Gastrocnemius medialis (tissue), 4 donors: ENCODE measurements at regions not wholly inside any gene's neighbourhood (a gene's known extent, or its start where the extent isn't known, plus 50 kb on each side); places are given as distances from the start of the nearest gene placed in this dataset.

Experiments used
- ATAC-seq, 2 donors: fragments of 150-250 bp; one replicate each; pipeline ENCODE4 v1.9.1; 2016
- DNase-seq, 2 donors: peaks; one replicate each; pipeline ENCODE4 v3.0.0-alpha.2; 2019
- H3K27ac ChIP-seq, 4 donors: fragments of 200-600 bp; sonication (generic); 1 replicate in 1 of 4; 2 replicates in 3 of 4; pipeline ENCODE4 v1.5.1; 2016 to 2018; ENCODE audit warnings: mild to moderate bottlenecking in 2 of 4, moderate library complexity in 1 of 4
- H3K27me3 ChIP-seq, 3 donors: fragments of 200-600 bp; sonication (generic) in 2 of 3; 1 replicate in 1 of 3; 2 replicates in 2 of 3; pipeline versions ENCODE4 v1.5.1 to v1.6.0; 2016 to 2019; ENCODE audit warnings: mild to moderate bottlenecking in 1 of 3, moderate library complexity in 1 of 3
- H3K36me3 ChIP-seq, 2 donors: fragments of 200-600 bp; sonication (generic) in 1 of 2; one replicate each; pipeline ENCODE4 v1.5.1; 2017 to 2018
- H3K4me1 ChIP-seq, 2 donors: fragments of 200-600 bp; sonication (generic) in 1 of 2; one replicate each; pipeline ENCODE4 v1.5.1; 2016 to 2017; ENCODE audit warnings: mild to moderate bottlenecking in 2 of 2
- H3K4me3 ChIP-seq, 4 donors: fragments of 200-600 bp; sonication (generic) in 3 of 4; 1 replicate in 1 of 4; 2 replicates in 3 of 4; pipeline ENCODE4 v1.5.1; 2016 to 2019; ENCODE audit warnings: mild to moderate bottlenecking in 2 of 4
- H3K9me3 ChIP-seq, 3 donors: fragments of 200-600 bp; sonication (generic) in 2 of 3; 1 replicate in 1 of 3; 2 replicates in 2 of 3; pipeline ENCODE4 v1.5.1; 2016 to 2019
- POLR2A ChIP-seq, 2 donors: fragments of 450-650 bp; IDR thresholded peaks; one replicate each; pipeline ENCODE4 v1.6.1; 2017; ENCODE audit warnings: antibody characterized with exemption in 2 of 2, mild to moderate bottlenecking in 2 of 2, moderate library complexity in 2 of 2
- in situ Hi-C, 4 donors: fragments of 200-750 bp; cut with MboI; loops; one replicate each; pipeline versions ENCODE4 v1.15.0 to v1.8.0; 2017; ENCODE audit warnings: low sequenced_read_pairs in 4 of 4
- intact Hi-C: fragments of 100-400 bp; cut with DNase I; formaldehyde crosslinking; loops from one replicate; pipeline ENCODE4 v1.15.1; 2023; ENCODE audit warnings: low total_unique reads
- TF ChIP-seq, protein P1 (sequence below), 5 experiments: fragments of 450-650 bp in 3 of 5; fragments of 200-600 bp in 2 of 5; sonication (generic) in 2 of 5; IDR thresholded peaks in 4 of 5; conservative IDR thresholded peaks in 1 of 5; 1 replicate in 4 of 5; 2 replicates in 1 of 5; pipeline ENCODE4 v1.5.1; 2016 to 2019; ENCODE audit warnings: antibody characterized with exemption in 5 of 5, mild to moderate bottlenecking in 3 of 5, moderate library complexity in 3 of 5

DNA sequence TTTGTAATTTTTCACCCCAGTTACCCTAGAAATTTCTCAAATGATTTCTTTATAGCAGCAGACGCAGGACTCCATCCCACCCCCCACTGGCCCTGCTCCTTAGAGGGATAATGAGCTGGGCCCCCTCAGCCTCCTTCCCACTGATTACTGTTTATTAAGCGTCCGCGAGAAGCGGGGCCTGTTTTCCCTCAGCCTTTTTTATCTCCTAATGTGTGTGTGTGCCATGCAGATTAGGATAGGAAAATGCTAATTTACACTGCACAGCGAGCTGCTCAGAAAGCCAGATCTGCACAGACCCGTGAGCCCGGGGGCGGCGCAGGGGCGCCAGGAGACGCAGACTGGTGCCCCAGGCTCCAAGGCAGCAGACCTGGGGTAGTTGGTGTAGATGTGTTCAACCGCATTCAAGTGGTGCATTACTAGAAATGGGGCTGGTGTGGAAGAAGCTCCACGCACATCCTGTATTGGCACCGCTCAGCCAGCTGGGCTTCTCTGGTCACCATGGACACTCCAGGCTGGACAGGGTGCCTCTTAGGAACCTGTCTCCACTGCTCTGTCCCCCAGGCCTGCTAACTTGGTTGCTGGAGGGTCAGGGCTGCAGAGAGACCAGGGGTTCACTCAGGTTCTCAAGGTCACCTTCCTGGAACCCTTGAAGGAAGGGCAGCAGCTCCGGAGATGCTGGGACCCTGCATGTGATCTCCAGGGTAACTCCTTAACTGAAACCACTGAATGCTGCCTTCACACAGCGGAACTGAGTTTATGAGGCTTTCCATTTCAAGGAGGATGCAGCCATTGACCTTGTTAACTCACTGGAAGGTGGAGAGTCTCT, 256.3 kb downstream of the ERMARD start:
- H3K27ac ChIP-seq: no peak overlapping the region
- in situ Hi-C loops (no loop called here), intact Hi-C loops (no loop called here)
- no peaks in the 10 kb centered on the region for H3K9me3 ChIP-seq
- H3K27me3 ChIP-seq: no peaks in the 10 kb centered on the region
- no peak overlapping the region for H3K4me3 ChIP-seq
- DNase-seq (no peak), ATAC-seq (no peak)
- no peaks in the 10 kb centered on the region for H3K36me3 ChIP-seq
- TF ChIP-seq POLR2A (IDR thresholded peaks at IDR 0.05): no peak
- TF ChIP-seq, protein P1, sequence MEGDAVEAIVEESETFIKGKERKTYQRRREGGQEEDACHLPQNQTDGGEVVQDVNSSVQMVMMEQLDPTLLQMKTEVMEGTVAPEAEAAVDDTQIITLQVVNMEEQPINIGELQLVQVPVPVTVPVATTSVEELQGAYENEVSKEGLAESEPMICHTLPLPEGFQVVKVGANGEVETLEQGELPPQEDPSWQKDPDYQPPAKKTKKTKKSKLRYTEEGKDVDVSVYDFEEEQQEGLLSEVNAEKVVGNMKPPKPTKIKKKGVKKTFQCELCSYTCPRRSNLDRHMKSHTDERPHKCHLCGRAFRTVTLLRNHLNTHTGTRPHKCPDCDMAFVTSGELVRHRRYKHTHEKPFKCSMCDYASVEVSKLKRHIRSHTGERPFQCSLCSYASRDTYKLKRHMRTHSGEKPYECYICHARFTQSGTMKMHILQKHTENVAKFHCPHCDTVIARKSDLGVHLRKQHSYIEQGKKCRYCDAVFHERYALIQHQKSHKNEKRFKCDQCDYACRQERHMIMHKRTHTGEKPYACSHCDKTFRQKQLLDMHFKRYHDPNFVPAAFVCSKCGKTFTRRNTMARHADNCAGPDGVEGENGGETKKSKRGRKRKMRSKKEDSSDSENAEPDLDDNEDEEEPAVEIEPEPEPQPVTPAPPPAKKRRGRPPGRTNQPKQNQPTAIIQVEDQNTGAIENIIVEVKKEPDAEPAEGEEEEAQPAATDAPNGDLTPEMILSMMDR (IDR thresholded peaks at IDR 0.05 in 4 of 5, conservative IDR thresholded peaks at IDR 0.05 in 1 of 5): no peak
- H3K4me1 ChIP-seq: peaks cover 10 to 11% of the 10 kb centered on the region in 2 donors

DNA sequence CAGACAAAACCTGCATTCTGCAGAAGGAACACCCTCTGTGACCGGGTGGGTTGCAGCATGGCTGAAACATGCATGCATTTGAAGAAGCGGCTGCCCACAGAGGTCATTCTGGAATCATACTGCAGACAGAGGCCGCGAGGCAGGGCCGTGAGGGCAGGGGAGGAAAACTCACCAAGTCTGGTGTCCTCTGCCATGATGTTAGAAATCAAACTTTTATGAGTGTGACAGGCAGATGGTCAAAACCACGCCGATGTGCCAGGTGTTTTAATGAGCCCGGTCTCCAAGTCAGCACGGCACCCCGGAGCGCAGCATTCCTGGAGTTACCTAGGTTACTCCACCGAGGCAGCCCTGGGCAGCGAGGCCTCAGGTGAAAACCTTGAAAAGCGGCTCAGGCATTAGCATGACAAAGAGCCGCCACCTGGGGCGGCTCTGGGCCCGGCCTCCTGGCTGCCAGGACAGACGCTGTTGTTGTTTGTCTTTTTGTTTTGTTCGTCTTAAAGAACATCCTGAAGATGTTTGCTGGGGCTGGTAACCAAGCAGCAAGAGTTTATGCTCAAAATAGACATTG, 255.6 kb downstream of the ERMARD start:
- TF ChIP-seq POLR2A (IDR thresholded peaks at IDR 0.05): no peak
- TF ChIP-seq, protein P1 (IDR thresholded peaks at IDR 0.05 in 4 of 5, conservative IDR thresholded peaks at IDR 0.05 in 1 of 5): no peak
- DNase-seq: no peak
- Histone ChIP-seq H3K27ac (no peak overlapping the region), H3K9me3 (no peaks in the 10 kb centered on the region), H3K4me1 (peaks cover 7 to 11% of the 10 kb centered on the region in 2 donors), H3K4me3 (no peak overlapping the region), H3K36me3 (no peaks in the 10 kb centered on the region), H3K27me3 (no peaks in the 10 kb centered on the region)
- intact Hi-C loops: no loop called here
- ATAC-seq: no peak
- in situ Hi-C loops: no loop called here

DNA sequence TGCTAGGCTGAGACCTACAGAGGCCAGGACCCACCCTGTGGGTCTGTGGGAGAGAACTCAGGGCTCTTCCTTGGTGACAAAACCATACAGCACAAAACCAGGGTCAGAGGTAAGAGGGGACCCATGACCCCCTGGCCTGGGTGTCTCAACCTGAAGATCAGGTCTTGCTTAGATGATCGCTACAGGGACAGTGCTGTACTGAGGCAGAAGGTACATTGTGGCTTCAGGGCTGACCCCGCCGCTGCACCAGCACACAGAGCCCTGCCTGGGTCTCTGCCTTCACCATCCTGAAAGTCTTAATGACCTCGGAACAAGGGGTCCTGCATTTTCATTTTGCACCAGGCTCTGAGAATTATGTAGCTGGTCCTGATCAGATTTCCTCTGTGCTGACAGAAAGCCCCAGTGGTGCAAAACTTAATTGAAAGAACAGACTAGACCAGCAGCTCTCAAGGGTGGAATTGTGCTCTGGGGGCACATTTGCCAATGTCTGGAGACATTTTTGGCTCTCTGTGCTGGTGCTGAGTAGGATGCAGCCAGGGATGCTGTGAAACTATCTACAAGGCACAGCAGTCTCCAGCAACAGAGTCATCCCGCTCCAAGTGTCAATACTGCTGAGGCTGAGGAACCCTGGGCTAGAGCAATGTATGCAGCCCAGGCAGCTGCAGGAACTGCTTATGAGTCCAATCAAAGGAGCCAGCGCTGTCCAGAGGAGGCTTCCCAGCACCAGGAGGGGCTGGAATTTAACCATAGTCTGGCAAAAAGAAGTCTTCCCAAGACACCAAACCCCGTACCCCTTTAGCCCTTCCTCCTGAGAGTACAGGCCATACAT, 254.9 kb downstream of the ERMARD start:
- TF ChIP-seq, protein P1 (IDR thresholded peaks at IDR 0.05 in 4 of 5, conservative IDR thresholded peaks at IDR 0.05 in 1 of 5): no peak
- TF ChIP-seq POLR2A (IDR thresholded peaks at IDR 0.05): no peak
- in situ Hi-C loops (no loop called here), intact Hi-C loops (no loop called here)
- Histone ChIP-seq H3K36me3 (no peaks in the 10 kb centered on the region), H3K4me3 (no peak overlapping the region), H3K27ac (no peak overlapping the region), H3K27me3 (no peaks in the 10 kb centered on the region), H3K4me1 (peaks cover 0 to 8% of the 10 kb centered on the region in 2 donors), H3K9me3 (no peaks in the 10 kb centered on the region)
- ATAC-seq (no peak), DNase-seq (no peak)

DNA sequence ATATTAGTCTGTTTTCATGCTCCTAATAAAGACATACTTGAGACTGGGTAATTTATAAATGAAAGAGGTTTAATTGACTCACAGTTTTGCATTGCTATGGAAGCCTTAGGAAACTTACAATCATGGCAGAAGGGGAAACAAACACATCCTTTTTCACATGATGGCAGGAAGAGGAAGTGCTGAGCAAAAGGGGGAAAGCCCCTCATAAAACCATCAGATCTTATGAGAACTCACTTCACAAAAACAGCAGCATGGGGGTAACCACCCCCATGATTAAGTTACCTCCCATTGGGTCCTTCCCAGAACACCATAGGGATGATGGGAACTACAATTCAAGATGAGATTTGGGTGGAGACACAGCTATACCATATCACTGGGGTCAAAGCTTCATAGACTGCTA, 254.2 kb downstream of the ERMARD start:
- no peaks in the 10 kb centered on the region for H3K27me3 ChIP-seq
- no peak for ATAC-seq
- no peaks in the 10 kb centered on the region for H3K36me3 ChIP-seq
- DNase-seq: no peak
- H3K4me1 ChIP-seq: peaks cover 0 to 2% of the 10 kb centered on the region in 2 donors
- H3K4me3 ChIP-seq: no peak overlapping the region
- no peaks in the 10 kb centered on the region for H3K9me3 ChIP-seq
- in situ Hi-C loops: no loop called here
- intact Hi-C loops: no loop called here
- TF ChIP-seq POLR2A (IDR thresholded peaks at IDR 0.05): no peak
- TF ChIP-seq, protein P1 (IDR thresholded peaks at IDR 0.05 in 4 of 5, conservative IDR thresholded peaks at IDR 0.05 in 1 of 5): no peak
- no peak overlapping the region for H3K27ac ChIP-seq
